ENCODE measurements at regions not wholly inside any gene's neighbourhood (a gene's known extent, or its start where the extent isn't known, plus 50 kb on each side); places are given as distances from the start of the nearest gene placed in this dataset.

DNA sequence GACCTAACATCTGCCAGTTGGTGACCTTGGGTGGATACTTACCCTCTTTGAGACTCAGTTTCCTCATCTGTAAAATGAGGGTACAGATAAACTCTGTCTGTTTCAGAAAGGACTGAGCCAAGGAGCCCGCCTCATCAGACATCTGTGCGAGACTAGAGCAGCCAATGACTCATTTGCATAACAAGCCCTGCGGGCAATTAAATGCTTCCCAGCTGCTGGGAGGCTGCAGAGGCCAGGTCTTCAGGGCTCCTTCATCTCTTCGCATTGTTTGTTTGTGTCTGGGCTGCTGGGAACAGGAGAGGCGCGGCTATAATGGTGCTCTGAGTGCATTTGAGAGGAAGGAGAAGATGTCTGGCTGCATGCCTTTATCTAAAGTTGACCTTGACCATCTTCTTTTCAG lies 85.0 kb downstream of the ADRA2C start (continued):
- TF ChIP-seq PATZ1 (CRISPR knock-in tag; IDR thresholded peaks at IDR 0.05; ENCODE audit: borderline replicate concordance) (no peak), OSR1 (CRISPR knock-in tag; IDR thresholded peaks at IDR 0.05) (no peak), ISL1 (CRISPR knock-in tag; IDR thresholded peaks at IDR 0.05) (no peak), ZNF565 (CRISPR knock-in tag; conservative IDR thresholded peaks at IDR 0.05; ENCODE audit: low read depth) (no peak), RARB (CRISPR knock-in tag; IDR thresholded peaks at IDR 0.05) (no peak), ZFP30 (CRISPR knock-in tag; IDR thresholded peaks at IDR 0.05) (no peak)

GRCh38 chr4:3851881-3852280 lies 85.7 kb downstream of the ADRA2C start:
- TF ChIP-seq PATZ1 (CRISPR knock-in tag; IDR thresholded peaks at IDR 0.05; ENCODE audit: borderline replicate concordance) (no peak), ZNF70 (CRISPR knock-in tag; IDR thresholded peaks at IDR 0.05) (peak; percentile 40; the same call in 1 of the 2 replicates), CSDC2 (CRISPR knock-in tag; IDR thresholded peaks at IDR 0.05) (no peak)
- no peak for ATAC-seq

- TF ChIP-seq, protein P1, sequence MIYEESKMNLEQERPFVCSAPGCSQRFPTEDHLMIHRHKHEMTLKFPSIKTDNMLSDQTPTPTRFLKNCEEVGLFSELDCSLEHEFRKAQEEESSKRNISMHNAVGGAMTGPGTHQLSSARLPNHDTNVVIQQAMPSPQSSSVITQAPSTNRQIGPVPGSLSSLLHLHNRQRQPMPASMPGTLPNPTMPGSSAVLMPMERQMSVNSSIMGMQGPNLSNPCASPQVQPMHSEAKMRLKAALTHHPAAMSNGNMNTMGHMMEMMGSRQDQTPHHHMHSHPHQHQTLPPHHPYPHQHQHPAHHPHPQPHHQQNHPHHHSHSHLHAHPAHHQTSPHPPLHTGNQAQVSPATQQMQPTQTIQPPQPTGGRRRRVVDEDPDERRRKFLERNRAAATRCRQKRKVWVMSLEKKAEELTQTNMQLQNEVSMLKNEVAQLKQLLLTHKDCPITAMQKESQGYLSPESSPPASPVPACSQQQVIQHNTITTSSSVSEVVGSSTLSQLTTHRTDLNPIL (CRISPR knock-in tag; IDR thresholded peaks at IDR 0.05; ENCODE audit: low read depth), result no peak
- no peak for TF ChIP-seq CSDC2 (CRISPR knock-in tag; IDR thresholded peaks at IDR 0.05)
- TF ChIP-seq ZNF70 (CRISPR knock-in tag; IDR thresholded peaks at IDR 0.05), result no peak
- TF ChIP-seq BACH2 (CRISPR knock-in tag; IDR thresholded peaks at IDR 0.05; ENCODE audit: borderline replicate concordance), result no peak
- TF ChIP-seq, protein P2, sequence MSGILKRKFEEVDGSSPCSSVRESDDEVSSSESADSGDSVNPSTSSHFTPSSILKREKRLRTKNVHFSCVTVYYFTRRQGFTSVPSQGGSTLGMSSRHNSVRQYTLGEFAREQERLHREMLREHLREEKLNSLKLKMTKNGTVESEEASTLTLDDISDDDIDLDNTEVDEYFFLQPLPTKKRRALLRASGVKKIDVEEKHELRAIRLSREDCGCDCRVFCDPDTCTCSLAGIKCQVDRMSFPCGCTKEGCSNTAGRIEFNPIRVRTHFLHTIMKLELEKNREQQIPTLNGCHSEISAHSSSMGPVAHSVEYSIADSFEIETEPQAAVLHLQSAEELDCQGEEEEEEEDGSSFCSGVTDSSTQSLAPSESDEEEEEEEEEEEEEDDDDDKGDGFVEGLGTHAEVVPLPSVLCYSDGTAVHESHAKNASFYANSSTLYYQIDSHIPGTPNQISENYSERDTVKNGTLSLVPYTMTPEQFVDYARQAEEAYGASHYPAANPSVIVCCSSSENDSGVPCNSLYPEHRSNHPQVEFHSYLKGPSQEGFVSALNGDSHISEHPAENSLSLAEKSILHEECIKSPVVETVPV (CRISPR knock-in tag; IDR thresholded peaks at IDR 0.05), result no peak
- TF ChIP-seq, protein P3, sequence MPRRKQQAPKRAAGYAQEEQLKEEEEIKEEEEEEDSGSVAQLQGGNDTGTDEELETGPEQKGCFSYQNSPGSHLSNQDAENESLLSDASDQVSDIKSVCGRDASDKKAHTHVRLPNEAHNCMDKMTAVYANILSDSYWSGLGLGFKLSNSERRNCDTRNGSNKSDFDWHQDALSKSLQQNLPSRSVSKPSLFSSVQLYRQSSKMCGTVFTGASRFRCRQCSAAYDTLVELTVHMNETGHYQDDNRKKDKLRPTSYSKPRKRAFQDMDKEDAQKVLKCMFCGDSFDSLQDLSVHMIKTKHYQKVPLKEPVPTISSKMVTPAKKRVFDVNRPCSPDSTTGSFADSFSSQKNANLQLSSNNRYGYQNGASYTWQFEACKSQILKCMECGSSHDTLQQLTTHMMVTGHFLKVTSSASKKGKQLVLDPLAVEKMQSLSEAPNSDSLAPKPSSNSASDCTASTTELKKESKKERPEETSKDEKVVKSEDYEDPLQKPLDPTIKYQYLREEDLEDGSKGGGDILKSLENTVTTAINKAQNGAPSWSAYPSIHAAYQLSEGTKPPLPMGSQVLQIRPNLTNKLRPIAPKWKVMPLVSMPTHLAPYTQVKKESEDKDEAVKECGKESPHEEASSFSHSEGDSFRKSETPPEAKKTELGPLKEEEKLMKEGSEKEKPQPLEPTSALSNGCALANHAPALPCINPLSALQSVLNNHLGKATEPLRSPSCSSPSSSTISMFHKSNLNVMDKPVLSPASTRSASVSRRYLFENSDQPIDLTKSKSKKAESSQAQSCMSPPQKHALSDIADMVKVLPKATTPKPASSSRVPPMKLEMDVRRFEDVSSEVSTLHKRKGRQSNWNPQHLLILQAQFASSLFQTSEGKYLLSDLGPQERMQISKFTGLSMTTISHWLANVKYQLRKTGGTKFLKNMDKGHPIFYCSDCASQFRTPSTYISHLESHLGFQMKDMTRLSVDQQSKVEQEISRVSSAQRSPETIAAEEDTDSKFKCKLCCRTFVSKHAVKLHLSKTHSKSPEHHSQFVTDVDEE (CRISPR knock-in tag; IDR thresholded peaks at IDR 0.05), result no peak
- TF ChIP-seq SNAI2 (CRISPR knock-in tag; IDR thresholded peaks at IDR 0.05), result no peak
- no peak for TF ChIP-seq TOX (CRISPR knock-in tag; IDR thresholded peaks at IDR 0.05; ENCODE audit: borderline replicate concordance)
- no peak for TF ChIP-seq TCF4 (CRISPR knock-in tag; IDR thresholded peaks at IDR 0.05; ENCODE audit: borderline replicate concordance)
- TF ChIP-seq ARNTL (CRISPR knock-in tag; IDR thresholded peaks at IDR 0.05; ENCODE audit: borderline replicate concordance, low read depth), result no peak
- TF ChIP-seq ZFP30 (CRISPR knock-in tag; IDR thresholded peaks at IDR 0.05), result no peak
- ATAC-seq, result no peak
Observed at GRCh38 chr4:3852309-3852708, 86.1 kb downstream of the ADRA2C start.

GRCh38 chr4:3852711-3853110 lies 86.5 kb downstream of the ADRA2C start:
- no peak for TF ChIP-seq ARNTL (CRISPR knock-in tag; IDR thresholded peaks at IDR 0.05; ENCODE audit: borderline replicate concordance, low read depth)
- no peak for TF ChIP-seq BACH2 (CRISPR knock-in tag; IDR thresholded peaks at IDR 0.05; ENCODE audit: borderline replicate concordance)
- no peak for TF ChIP-seq CSDC2 (CRISPR knock-in tag; IDR thresholded peaks at IDR 0.05)
- TF ChIP-seq SNAI2 (CRISPR knock-in tag; IDR thresholded peaks at IDR 0.05), result no peak
- no peak for TF ChIP-seq ZNF565 (CRISPR knock-in tag; conservative IDR thresholded peaks at IDR 0.05; ENCODE audit: low read depth)
- no peak for TF ChIP-seq RARB (CRISPR knock-in tag; IDR thresholded peaks at IDR 0.05)
- TF ChIP-seq ZC3H10 (CRISPR knock-in tag; IDR thresholded peaks at IDR 0.05), result no peak
- TF ChIP-seq ZNF8 (CRISPR knock-in tag; IDR thresholded peaks at IDR 0.05), result no peak
- TF ChIP-seq PPARA (CRISPR knock-in tag; IDR thresholded peaks at IDR 0.05; ENCODE audit: borderline replicate concordance), result no peak
- TF ChIP-seq TOX (CRISPR knock-in tag; IDR thresholded peaks at IDR 0.05; ENCODE audit: borderline replicate concordance), result no peak
- no peak for TF ChIP-seq GLIS3 (CRISPR knock-in tag; IDR thresholded peaks at IDR 0.05)
- no peak for TF ChIP-seq PATZ1 (CRISPR knock-in tag; IDR thresholded peaks at IDR 0.05; ENCODE audit: borderline replicate concordance)
- ATAC-seq, result no peak
